Lung (tissue), 11 donors: ENCODE measurements at regions not wholly inside any gene's neighbourhood (a gene's known extent, or its start where the extent isn't known, plus 50 kb on each side); places are given as distances from the start of the nearest gene placed in this dataset.
A peak's percentile ranks its signal among the peaks of the same experiment; 100 is the strongest.

Source experiments
- ATAC-seq: fragments of 200-7000 bp; cut with Tn5 transposase; one replicate; pipeline ENCODE4 v1.9.1; 2020; ENCODE audit warnings: moderate number of reproducible peaks; ENCODE audit not compliant: insufficient read depth, low FRiP score
- DNase-seq, 3 donors: peaks; one replicate each; pipeline ENCODE4 v3.0.0-alpha.2; 2013 to 2017
- H3K27ac ChIP-seq, 2 donors: one replicate each; pipeline ENCODE4 v1.5.1; 2013; ENCODE audit warnings: mild to moderate bottlenecking in 2 of 2, moderate library complexity in 2 of 2, control low read depth in 1 of 2, inconsistent platforms in 1 of 2, low read depth in 1 of 2, low read length in 1 of 2
- H3K27me3 ChIP-seq, 3 donors: one replicate each; pipeline ENCODE4 v1.5.1; 2013; ENCODE audit warnings: low read length in 2 of 3; ENCODE audit not compliant: control insufficient read depth in 3 of 3, insufficient read depth in 3 of 3
- H3K36me3 ChIP-seq, 4 donors: one replicate each; pipeline ENCODE4 v1.5.1; 2013; ENCODE audit warnings: low read length in 4 of 4, mild to moderate bottlenecking in 1 of 4, moderate library complexity in 1 of 4; ENCODE audit not compliant: control insufficient read depth in 4 of 4, insufficient read depth in 4 of 4
- H3K4me1 ChIP-seq, 5 donors: one replicate each; pipeline ENCODE4 v1.5.1; 2013; ENCODE audit warnings: low read length in 5 of 5, mild to moderate bottlenecking in 2 of 5, moderate library complexity in 1 of 5; ENCODE audit not compliant: control insufficient read depth in 5 of 5, insufficient read depth in 5 of 5
- H3K4me3 ChIP-seq: one replicate; pipeline ENCODE4 v1.5.1; 2013; ENCODE audit warnings: mild to moderate bottlenecking, control low read depth, moderate library complexity
- H3K9ac ChIP-seq, 2 donors: one replicate each; pipeline ENCODE4 v1.5.1; 2013; ENCODE audit warnings: low read length in 2 of 2, control low read depth in 1 of 2; ENCODE audit not compliant: insufficient read depth in 1 of 2
- H3K9me3 ChIP-seq, 4 donors: one replicate each; pipeline ENCODE4 v1.5.1; 2013; ENCODE audit warnings: low read length in 3 of 4, mild to moderate bottlenecking in 1 of 4, moderate library complexity in 1 of 4; ENCODE audit not compliant: control insufficient read depth in 4 of 4, insufficient read depth in 3 of 4
- WGBS, 2 donors: extraction: QIAGEN DNeasy Blood & Tissue Kit; methylation state at CpG; one replicate each; pipeline ENCODE4 v1.1.7; 2013; 5-methylcytosine and 5-hydroxymethylcytosine counted together
- TF ChIP-seq, protein P1 (sequence below): IDR thresholded peaks from 2 replicates; pipeline ENCODE4 v1.5.1; 2012; ENCODE audit warnings: mild to moderate bottlenecking; ENCODE audit errors: control extremely low read depth, extremely low read depth
- donor health status: control.
- donor health status: control.
- donor health status: Bipolar disorder and iron deficiency.
- donor health status: healthy.
- donor health status: DM: yes; HTN: yes; CAD: no.

DNA sequence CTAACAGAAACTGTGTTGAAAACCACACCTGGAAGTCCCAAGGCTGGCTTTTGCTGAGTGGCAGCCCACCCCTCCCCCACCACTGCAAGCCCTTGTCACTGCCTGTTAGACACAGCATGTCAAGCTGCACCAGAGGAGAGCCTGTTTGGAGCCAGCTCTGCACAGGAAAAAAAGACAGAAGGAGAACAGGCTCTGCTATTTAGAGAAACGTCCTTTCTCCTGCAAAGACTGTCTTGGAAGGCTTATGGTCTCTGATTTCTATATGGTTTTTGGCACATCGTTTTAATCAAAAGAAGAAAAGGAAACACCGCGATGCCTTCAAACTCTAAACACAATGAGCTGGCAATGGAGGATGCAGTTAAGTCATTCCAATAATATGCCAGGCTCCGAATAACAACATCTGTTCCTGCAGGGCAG lies 275.5 kb downstream of the MAP2K4 start:
- ATAC-seq (no peak), DNase-seq (peak in 2 of 3 donors; percentile 34 to 40)
- H3K4me3 ChIP-seq = no peak overlapping the region
- H3K27ac ChIP-seq = no peak overlapping the region
- peaks cover 0 to 4% (median 0%) of the 10 kb centered on the region in 4 donors for H3K9me3 ChIP-seq
- no peaks in the 10 kb centered on the region for H3K27me3 ChIP-seq
- H3K9ac ChIP-seq = no peak overlapping the region
- 49 to 55% methylated on average over 5 of the region's 5 CpGs for WGBS, 2 donors
- H3K36me3 ChIP-seq = no peaks in the 10 kb centered on the region
- TF ChIP-seq, protein P1, sequence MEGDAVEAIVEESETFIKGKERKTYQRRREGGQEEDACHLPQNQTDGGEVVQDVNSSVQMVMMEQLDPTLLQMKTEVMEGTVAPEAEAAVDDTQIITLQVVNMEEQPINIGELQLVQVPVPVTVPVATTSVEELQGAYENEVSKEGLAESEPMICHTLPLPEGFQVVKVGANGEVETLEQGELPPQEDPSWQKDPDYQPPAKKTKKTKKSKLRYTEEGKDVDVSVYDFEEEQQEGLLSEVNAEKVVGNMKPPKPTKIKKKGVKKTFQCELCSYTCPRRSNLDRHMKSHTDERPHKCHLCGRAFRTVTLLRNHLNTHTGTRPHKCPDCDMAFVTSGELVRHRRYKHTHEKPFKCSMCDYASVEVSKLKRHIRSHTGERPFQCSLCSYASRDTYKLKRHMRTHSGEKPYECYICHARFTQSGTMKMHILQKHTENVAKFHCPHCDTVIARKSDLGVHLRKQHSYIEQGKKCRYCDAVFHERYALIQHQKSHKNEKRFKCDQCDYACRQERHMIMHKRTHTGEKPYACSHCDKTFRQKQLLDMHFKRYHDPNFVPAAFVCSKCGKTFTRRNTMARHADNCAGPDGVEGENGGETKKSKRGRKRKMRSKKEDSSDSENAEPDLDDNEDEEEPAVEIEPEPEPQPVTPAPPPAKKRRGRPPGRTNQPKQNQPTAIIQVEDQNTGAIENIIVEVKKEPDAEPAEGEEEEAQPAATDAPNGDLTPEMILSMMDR = no peak
- peaks cover 0 to 7% (median 0%) of the 10 kb centered on the region in 5 donors for H3K4me1 ChIP-seq

DNA sequence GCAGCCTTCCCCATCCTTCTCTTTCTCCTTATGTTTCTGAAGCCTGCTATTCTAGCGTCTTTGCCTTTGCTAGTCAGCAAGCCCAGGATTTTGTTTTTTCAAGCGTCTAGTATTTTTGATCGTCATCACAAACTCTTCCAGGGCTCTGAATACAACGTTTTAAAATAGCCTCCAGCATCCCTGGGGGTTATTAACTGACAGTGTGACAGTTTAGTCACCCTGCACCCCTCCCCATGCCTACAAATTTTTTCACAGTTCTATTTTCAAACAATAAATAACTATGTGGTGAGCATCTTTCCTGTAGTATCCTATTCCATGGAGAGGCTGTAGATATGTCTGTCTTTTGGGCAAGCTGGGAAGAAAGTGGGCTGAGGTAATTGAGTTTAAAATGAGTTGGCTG lies 280.9 kb downstream of the MAP2K4 start:
- Histone ChIP-seq H3K27me3 (no peaks in the 10 kb centered on the region), H3K9me3 (peaks cover 0 to 2% (median 0%) of the 10 kb centered on the region in 4 donors), H3K36me3 (no peaks in the 10 kb centered on the region), H3K4me1 (no peaks in the 10 kb centered on the region), H3K9ac (no peak overlapping the region), H3K27ac (no peak overlapping the region), H3K4me3 (no peak overlapping the region)
- WGBS, 2 donors = 76 to 81% methylated on average over 4 of the region's 4 CpGs
- DNase-seq (peak in 1 of 3 donors; percentile 8), ATAC-seq (no peak)
- TF ChIP-seq, protein P1 = no peak

DNA sequence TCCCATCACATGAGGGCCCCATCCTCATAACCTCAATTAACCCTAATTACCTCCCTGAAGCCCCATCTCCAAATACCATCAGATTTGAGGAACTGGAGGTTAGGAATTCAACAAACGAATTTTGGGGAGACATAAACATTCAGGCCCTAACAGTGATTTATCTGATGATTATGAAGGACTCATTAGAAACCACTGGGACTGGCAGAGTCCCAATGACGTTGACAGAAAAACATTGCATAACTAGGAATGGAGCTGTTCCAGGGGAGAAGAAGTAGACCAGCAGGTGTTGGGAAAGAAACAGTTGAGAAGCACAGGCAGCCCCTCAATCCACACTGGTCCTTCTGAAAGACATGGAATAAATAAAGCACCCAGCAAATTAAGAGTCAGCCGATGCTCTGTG lies 282.0 kb downstream of the MAP2K4 start:
- no peaks in the 10 kb centered on the region for H3K36me3 ChIP-seq
- H3K27me3 ChIP-seq = no peaks in the 10 kb centered on the region
- TF ChIP-seq, protein P1 = no peak
- DNase-seq (no peak), ATAC-seq (no peak)
- WGBS, 2 donors = 59 to 66% methylated on average over 3 of the region's 3 CpGs
- no peaks in the 10 kb centered on the region for H3K4me1 ChIP-seq
- H3K27ac ChIP-seq = no peak overlapping the region
- peaks cover 0 to 2% (median 0%) of the 10 kb centered on the region in 4 donors for H3K9me3 ChIP-seq
- no peak overlapping the region for H3K4me3 ChIP-seq
- H3K9ac ChIP-seq = no peak overlapping the region

DNA sequence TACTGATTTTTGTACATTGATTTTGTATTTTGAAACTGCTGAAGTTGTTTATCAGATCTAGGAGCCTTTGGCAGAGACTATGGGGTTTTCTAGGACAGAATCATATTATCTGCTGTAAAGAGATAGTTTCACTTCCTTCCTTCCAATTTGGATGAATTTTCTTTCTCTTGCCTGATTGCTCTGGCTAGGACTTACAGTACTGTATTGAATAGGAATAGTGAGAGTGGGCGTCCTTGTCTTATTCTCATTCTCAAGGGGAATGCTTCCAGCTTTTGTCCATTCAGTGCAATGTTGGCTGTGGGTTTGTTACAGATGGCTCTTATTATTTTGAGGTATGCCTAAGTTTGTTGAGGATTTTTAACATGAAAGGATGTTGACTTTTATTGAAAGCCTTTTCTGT lies 290.1 kb downstream of the MAP2K4 start:
- Histone ChIP-seq H3K27me3 (no peaks in the 10 kb centered on the region), H3K36me3 (no peaks in the 10 kb centered on the region), H3K4me3 (no peak overlapping the region), H3K9ac (no peak overlapping the region), H3K9me3 (peaks cover 0 to 6% (median 3%) of the 10 kb centered on the region in 4 donors), H3K4me1 (no peaks in the 10 kb centered on the region), H3K27ac (no peak overlapping the region)
- 86 to 95% methylated on average over 1 of the region's 1 CpG for WGBS, 2 donors
- TF ChIP-seq, protein P1 = no peak
- no peak for DNase-seq
- ATAC-seq = no peak
